Thyroid gland (tissue), 4 donors: ENCODE measurements at regions not wholly inside any gene's neighbourhood (a gene's known extent, or its start where the extent isn't known, plus 50 kb on each side); places are given as distances from the start of the nearest gene placed in this dataset.

Experiments used
- POLR2A ChIP-seq, 2 donors: fragments of 450-650 bp; IDR thresholded peaks; one replicate each; pipeline ENCODE4 v1.6.1; 2017; ENCODE audit warnings: antibody characterized with exemption in 2 of 2, mild to moderate bottlenecking in 2 of 2, moderate library complexity in 1 of 2
- TF ChIP-seq, protein P1 (sequence below), 6 experiments: fragments of 200-600 bp in 3 of 6; fragments of 450-650 bp in 3 of 6; sonication (generic) in 3 of 6; IDR thresholded peaks; one replicate each; pipeline ENCODE4 v1.5.1; 2016 to 2019; ENCODE audit warnings: antibody characterized with exemption in 6 of 6, mild to moderate bottlenecking in 2 of 6, inconsistent platforms in 1 of 6, moderate library complexity in 1 of 6

DNA sequence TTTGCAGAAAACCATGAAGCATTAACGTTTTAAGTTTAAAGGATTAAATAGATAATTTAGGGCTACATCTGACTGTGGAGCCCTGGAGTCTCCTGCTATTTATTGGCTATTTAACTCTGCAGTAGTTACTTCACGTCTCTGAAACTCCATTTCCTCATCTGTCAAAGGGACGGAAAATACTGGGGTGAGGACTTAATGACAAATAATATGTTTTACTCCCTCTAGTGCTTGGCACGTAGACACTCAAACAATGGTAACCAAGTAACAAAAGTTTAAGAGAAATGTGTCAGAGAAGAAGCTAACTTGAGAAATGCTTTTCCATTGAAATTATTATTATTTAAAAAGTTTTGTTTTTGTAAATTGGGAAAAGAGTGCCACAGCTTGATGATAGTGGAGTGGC lies 130.7 kb upstream of the RCN1 start:
- TF ChIP-seq, protein P1, sequence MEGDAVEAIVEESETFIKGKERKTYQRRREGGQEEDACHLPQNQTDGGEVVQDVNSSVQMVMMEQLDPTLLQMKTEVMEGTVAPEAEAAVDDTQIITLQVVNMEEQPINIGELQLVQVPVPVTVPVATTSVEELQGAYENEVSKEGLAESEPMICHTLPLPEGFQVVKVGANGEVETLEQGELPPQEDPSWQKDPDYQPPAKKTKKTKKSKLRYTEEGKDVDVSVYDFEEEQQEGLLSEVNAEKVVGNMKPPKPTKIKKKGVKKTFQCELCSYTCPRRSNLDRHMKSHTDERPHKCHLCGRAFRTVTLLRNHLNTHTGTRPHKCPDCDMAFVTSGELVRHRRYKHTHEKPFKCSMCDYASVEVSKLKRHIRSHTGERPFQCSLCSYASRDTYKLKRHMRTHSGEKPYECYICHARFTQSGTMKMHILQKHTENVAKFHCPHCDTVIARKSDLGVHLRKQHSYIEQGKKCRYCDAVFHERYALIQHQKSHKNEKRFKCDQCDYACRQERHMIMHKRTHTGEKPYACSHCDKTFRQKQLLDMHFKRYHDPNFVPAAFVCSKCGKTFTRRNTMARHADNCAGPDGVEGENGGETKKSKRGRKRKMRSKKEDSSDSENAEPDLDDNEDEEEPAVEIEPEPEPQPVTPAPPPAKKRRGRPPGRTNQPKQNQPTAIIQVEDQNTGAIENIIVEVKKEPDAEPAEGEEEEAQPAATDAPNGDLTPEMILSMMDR (IDR thresholded peaks at IDR 0.05) = no peak
- no peak for TF ChIP-seq POLR2A (IDR thresholded peaks at IDR 0.05)
